Stimulated activated CD8-positive, alpha-beta memory T cell treated with anti-CD3 and anti-CD28 coated beads, Interleukin-12 subunit alpha, Interleukin-12 subunit beta, amount 100 ng/mL, for 4 hours (primary cell): ENCODE measurements at regions not wholly inside any gene's neighbourhood (a gene's known extent, or its start where the extent isn't known, plus 50 kb on each side); places are given as distances from the start of the nearest gene placed in this dataset.

Source experiments
- DNase-seq: peaks from one replicate; pipeline ENCODE4 v3.0.0-alpha.2; 2020; ENCODE audit warnings: low read depth

DNA sequence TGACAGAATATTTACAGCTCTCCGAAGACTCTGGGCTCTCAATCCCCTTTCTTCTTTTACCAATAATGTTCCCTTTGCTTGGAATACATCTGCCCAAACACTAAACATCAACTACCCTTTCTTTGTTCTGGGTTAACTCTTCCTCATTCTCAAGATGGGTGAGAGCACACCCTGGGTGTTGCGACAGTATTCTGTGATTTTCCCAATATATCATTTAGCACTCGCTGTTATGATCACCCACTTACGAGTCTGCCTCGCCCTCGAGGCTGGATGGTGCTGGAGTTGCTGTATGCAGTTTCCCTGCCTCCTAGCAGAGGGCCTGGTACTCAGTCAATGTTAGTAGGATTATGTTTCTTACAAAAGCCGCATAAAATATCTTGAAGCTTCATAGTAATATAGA is 93.2 kb downstream of the SOCS6 start:
- DNase-seq: no peak

DNA sequence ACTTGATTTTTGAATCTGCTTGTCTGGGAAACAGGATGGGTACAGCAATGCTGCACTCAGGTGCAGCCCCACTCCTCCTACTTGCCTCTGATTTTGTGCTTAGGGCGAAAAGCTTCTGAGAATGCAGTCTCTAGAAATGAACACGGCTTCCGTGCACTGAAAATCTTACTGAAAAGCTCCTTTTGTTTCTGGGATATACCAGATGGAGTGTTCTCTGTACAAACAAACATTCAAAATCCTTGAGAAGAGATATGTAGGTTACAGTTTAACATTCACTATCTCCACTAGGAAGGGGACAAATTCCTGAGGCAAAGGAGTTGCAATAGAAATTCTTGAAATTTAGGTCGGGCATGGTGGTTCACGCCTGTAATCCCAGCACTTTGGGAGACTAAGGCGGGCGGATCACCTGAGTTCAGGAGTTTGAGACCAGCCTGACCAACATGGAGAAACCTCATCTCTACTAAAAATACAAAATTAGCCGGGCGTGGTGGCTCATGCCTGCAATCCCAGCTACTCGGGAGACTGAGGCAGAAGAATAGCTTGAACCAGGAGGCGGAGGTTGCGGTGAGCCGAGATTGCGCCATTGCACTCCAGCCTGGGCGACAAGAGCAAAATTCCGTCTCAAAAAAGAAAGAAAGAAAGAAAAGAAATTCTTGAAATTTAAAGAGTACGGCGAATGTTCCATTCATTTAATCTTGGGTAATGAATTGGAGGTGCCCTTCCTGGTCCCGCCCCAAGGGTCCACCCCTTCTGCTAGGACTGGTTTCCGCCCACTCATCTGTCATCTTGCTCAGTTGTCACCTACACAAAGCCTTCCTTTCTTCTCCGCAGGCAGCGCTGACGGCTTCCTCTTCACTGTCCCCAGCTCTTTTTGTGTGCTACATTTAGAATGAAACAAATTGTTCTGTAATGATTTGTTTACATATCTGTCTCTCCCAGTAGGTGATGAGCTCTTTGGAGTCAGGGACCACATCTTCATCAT is 92.4 kb downstream of the SOCS6 start:
- no peak for DNase-seq
